ENCODE measurements at regions not wholly inside any gene's neighbourhood (a gene's known extent, or its start where the extent isn't known, plus 50 kb on each side); places are given as distances from the start of the nearest gene placed in this dataset.

GRCh38 chr3:190252080-190252479 is 70.2 kb downstream of the CLDN1 start:
- WGBS, 2 donors: 95 to 100% methylated on average over 1 of the region's 1 CpG
- intact Hi-C loops (cut with DNase I): no loop called here
- no peak overlapping the region for H3K27ac ChIP-seq
- H3K9me3 ChIP-seq: no peaks in the 10 kb centered on the region
- no peaks in the 10 kb centered on the region for H3K36me3 ChIP-seq
- no peaks in the 10 kb centered on the region for H3K4me1 ChIP-seq
- DNase-seq: no peak
- TF ChIP-seq POLR2A (IDR thresholded peaks at IDR 0.05) (no peak), CTCF (IDR thresholded peaks at IDR 0.05) (no peak)
- H3K4me3 ChIP-seq (replicated peaks in 1 of 3): no peak overlapping the region
- H3K27me3 ChIP-seq: no peaks in the 10 kb centered on the region

- Histone ChIP-seq H3K9me3 (no peaks in the 10 kb centered on the region), H3K4me3 (replicated peaks in 1 of 3) (no peak overlapping the region), H3K36me3 (no peaks in the 10 kb centered on the region), H3K4me1 (no peaks in the 10 kb centered on the region), H3K27me3 (no peaks in the 10 kb centered on the region), H3K27ac (no peak overlapping the region)
- intact Hi-C loops (cut with DNase I): no loop called here
- 94 to 100% methylated on average over 2 of the region's 2 CpGs for WGBS, 2 donors
- DNase-seq: no peak
- TF ChIP-seq CTCF (IDR thresholded peaks at IDR 0.05): no peak
- no peak for TF ChIP-seq POLR2A (IDR thresholded peaks at IDR 0.05)
Measured at GRCh38 chr3:190249414-190249813, 72.8 kb downstream of the CLDN1 start.

- intact Hi-C loops (cut with DNase I): no loop called here
- no peak for DNase-seq
- WGBS, 2 donors: 81 to 87% methylated on average over 2 of the region's 2 CpGs
- TF ChIP-seq CTCF (IDR thresholded peaks at IDR 0.05) (no peak), POLR2A (IDR thresholded peaks at IDR 0.05) (no peak)
- Histone ChIP-seq H3K4me3 (replicated peaks in 1 of 3) (no peak overlapping the region), H3K27me3 (no peaks in the 10 kb centered on the region), H3K36me3 (no peaks in the 10 kb centered on the region), H3K27ac (no peak overlapping the region), H3K4me1 (no peaks in the 10 kb centered on the region), H3K9me3 (no peaks in the 10 kb centered on the region)
Measured at GRCh38 chr3:190242147-190242546, 80.1 kb downstream of the CLDN1 start.

- H3K36me3 ChIP-seq: no peaks in the 10 kb centered on the region
- no peak for DNase-seq
- 80 to 83% methylated on average over 1 to 2 of the region's 2 CpGs for WGBS, 2 donors
- no peak overlapping the region for H3K27ac ChIP-seq
- intact Hi-C loops (cut with DNase I): loop anchor here (5.0 kb wide), 1 partner anchor 168 kb away; no protein-coding TSS in a partner anchor
- no peaks in the 10 kb centered on the region for H3K4me1 ChIP-seq
- no peaks in the 10 kb centered on the region for H3K9me3 ChIP-seq
- H3K4me3 ChIP-seq (replicated peaks in 1 of 3): no peak overlapping the region
- no peaks in the 10 kb centered on the region for H3K27me3 ChIP-seq
- TF ChIP-seq POLR2A (IDR thresholded peaks at IDR 0.05) (no peak), CTCF (IDR thresholded peaks at IDR 0.05) (no peak)
Measured at GRCh38 chr3:190239325-190239724, 82.9 kb downstream of the CLDN1 start.

- intact Hi-C loops (cut with DNase I): loop anchor here (5.0 kb wide), 1 partner anchor 168 kb away; no protein-coding TSS in a partner anchor
- H3K4me3 ChIP-seq (replicated peaks in 1 of 3): no peak overlapping the region
- WGBS, 2 donors: 84 to 97% methylated on average over 5 of the region's 5 CpGs
Measured at GRCh38 chr3:190238871-190239270, 83.4 kb downstream of the CLDN1 start.

More at GRCh38 chr3:190238871-190239270, 83.4 kb downstream of the CLDN1 start:
- Histone ChIP-seq H3K36me3 (no peaks in the 10 kb centered on the region), H3K4me1 (no peaks in the 10 kb centered on the region), H3K9me3 (no peaks in the 10 kb centered on the region), H3K27me3 (no peaks in the 10 kb centered on the region), H3K27ac (no peak overlapping the region)
- no peak for DNase-seq
- TF ChIP-seq POLR2A (IDR thresholded peaks at IDR 0.05) (no peak), CTCF (IDR thresholded peaks at IDR 0.05) (no peak)
